GM18858 (cell line): ENCODE measurements at regions not wholly inside any gene's neighbourhood (a gene's known extent, or its start where the extent isn't known, plus 50 kb on each side); places are given as distances from the start of the nearest gene placed in this dataset.
"Not testable (repeated sequence)": the region's sequence is repeated elsewhere in the genome, so short reads cannot be mapped to it uniquely, and the experiment has no call there.

ENCODE experiments used
- ATAC-seq: cut with Tn5 transposase; IDR thresholded peaks from one replicate; pipeline ENCODE4 v1.9.1; 2021; ENCODE audit not compliant: unreplicated experiment

- ATAC-seq: no peak
Measured at GRCh38 chr15:98085003-98085639, 124.6 kb downstream of the ARRDC4 start.

GRCh38 chr15:98088307-98088945 is 127.9 kb downstream of the ARRDC4 start:
- not testable (repeated sequence) for ATAC-seq

- ATAC-seq: not testable (repeated sequence)
Measured at GRCh38 chr15:98089352-98089751, 128.8 kb downstream of the ARRDC4 start.

GRCh38 chr15:98097986-98098385 is 137.5 kb downstream of the ARRDC4 start:
- ATAC-seq: not testable (repeated sequence)

GRCh38 chr15:98100606-98101005 is 140.1 kb downstream of the ARRDC4 start:
- ATAC-seq: not testable (repeated sequence)

- no peak for ATAC-seq
Measured at GRCh38 chr15:98103570-98103969, 143.1 kb downstream of the ARRDC4 start.

GRCh38 chr15:98104386-98105151 is 144.1 kb downstream of the ARRDC4 start:
- not testable (repeated sequence) for ATAC-seq

- not testable (repeated sequence) for ATAC-seq
Measured at GRCh38 chr15:98106615-98107194, 146.2 kb downstream of the ARRDC4 start.

GRCh38 chr15:98111806-98112205 is 151.3 kb downstream of the ARRDC4 start:
- ATAC-seq: no peak

GRCh38 chr15:98113327-98113726 is 152.8 kb downstream of the ARRDC4 start:
- ATAC-seq: no peak

GRCh38 chr15:98120561-98120960 is 160.1 kb downstream of the ARRDC4 start:
- no peak for ATAC-seq

- ATAC-seq: no peak
Measured at GRCh38 chr15:98121536-98121935, 161.0 kb downstream of the ARRDC4 start.

- no peak for ATAC-seq
Measured at GRCh38 chr15:98121957-98122356, 161.5 kb downstream of the ARRDC4 start.

GRCh38 chr15:98123297-98123696 is 162.8 kb downstream of the ARRDC4 start:
- no peak for ATAC-seq

- no peak for ATAC-seq
Measured at GRCh38 chr15:98123834-98124233, 163.3 kb downstream of the ARRDC4 start.

GRCh38 chr15:98124581-98124980 is 164.1 kb downstream of the ARRDC4 start:
- ATAC-seq: no peak

GRCh38 chr15:98126326-98127085 is 166.0 kb downstream of the ARRDC4 start:
- no peak for ATAC-seq

GRCh38 chr15:98127586-98127985 is 167.1 kb downstream of the ARRDC4 start:
- ATAC-seq: no peak

- no peak for ATAC-seq
Measured at GRCh38 chr15:98131924-98132323, 171.4 kb downstream of the ARRDC4 start.

GRCh38 chr15:98134905-98135304 is 174.4 kb downstream of the ARRDC4 start:
- ATAC-seq: no peak

GRCh38 chr15:98138910-98139309 is 178.4 kb downstream of the ARRDC4 start:
- ATAC-seq: no peak
